ENCODE measurements at regions not wholly inside any gene's neighbourhood (a gene's known extent, or its start where the extent isn't known, plus 50 kb on each side); places are given as distances from the start of the nearest gene placed in this dataset.
A peak's percentile ranks its signal among the peaks of the same experiment; 100 is the strongest.

DNA sequence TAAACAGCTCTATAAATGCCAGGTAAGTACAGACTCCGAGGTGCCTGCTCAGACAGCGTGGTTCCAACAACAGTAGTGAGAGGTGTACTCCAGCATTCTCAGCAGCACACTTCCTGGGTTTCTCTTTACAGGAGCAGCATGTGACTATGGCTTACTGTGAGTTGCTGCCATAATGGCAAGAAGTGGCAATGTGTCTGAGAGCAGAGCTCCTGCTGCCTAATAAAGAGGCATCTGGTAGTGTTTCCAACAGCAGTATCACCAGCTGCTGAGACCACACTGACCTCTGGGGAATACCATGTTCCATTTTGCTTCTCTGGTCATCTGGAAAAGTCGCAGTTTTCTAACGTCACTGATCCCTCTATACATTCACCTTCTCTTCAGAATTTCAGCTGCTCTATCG is 398.2 kb downstream of the SLCO4C1 start:
- no peak overlapping the region for H3K9ac ChIP-seq
- no peaks in the 10 kb centered on the region; the same call in 1 of the 2 replicates for H3K9me3 ChIP-seq
- H3K36me3 ChIP-seq (replicated peaks in 1 of 2; ENCODE audit: control insufficient read depth in 1 of 2, insufficient read depth in 2 of 2, low read length in 1 of 2) = no peaks in the 10 kb centered on the region
- H4K20me1 ChIP-seq (ENCODE audit: insufficient read depth) = no peaks in the 10 kb centered on the region
- DNase-seq = peak; percentile 8
- CTCF ChIA-PET = interaction anchor here (0.6 kb wide), 1 partner anchor 99 kb away, joined by 4 read pairs; no protein-coding TSS in a partner anchor
- no peak overlapping the region for H3K4me3 ChIP-seq (ENCODE audit: low read depth in 2 of 2, low read length in 1 of 2)
- no peak overlapping the region; a peak in 1 of 4 replicates for H3K27ac ChIP-seq (ENCODE audit: low read depth in 2 of 2, low read length in 1 of 2)
- POLR2A ChIA-PET = no interaction called here
- 0 out of 2 replicates have a peak, but pooled peaks cover 2% of the 10 kb centered on the region for H3K9me2 ChIP-seq
- TF ChIP-seq RAD21 (IDR thresholded peaks at IDR 0.05; ENCODE audit: low read length) (peak; percentile 12; the same call in 1 of the 2 replicates), GATA2 (CRISPR knock-in tag; IDR thresholded peaks at IDR 0.05) (no peak)
- peak overlapping the region; percentile 63; the same call in 1 of the 2 replicates for H2AFZ ChIP-seq (ENCODE audit: low read depth)
- no peaks in the 10 kb centered on the region for H3F3A ChIP-seq (replicated peaks; ENCODE audit: insufficient read depth)
- H3K4me1 ChIP-seq (ENCODE audit: control insufficient read depth in 1 of 2, insufficient read depth in 2 of 2, low read depth in 1 of 2, low read length in 1 of 2) = peaks cover 0 to 5% of the 10 kb centered on the region in 2 experiments; a peak in 1 of 4 replicates
- no peaks in the 10 kb centered on the region for H3K27me3 ChIP-seq (ENCODE audit: insufficient read depth)
- H3K4me2 ChIP-seq = no peak overlapping the region
- WGBS (ENCODE audit: low lambda C conversion rate) = 18% methylated on average over 5 of the region's 5 CpGs
- H3K79me2 ChIP-seq (ENCODE audit: insufficient read depth) = no peaks in the 10 kb centered on the region

DNA sequence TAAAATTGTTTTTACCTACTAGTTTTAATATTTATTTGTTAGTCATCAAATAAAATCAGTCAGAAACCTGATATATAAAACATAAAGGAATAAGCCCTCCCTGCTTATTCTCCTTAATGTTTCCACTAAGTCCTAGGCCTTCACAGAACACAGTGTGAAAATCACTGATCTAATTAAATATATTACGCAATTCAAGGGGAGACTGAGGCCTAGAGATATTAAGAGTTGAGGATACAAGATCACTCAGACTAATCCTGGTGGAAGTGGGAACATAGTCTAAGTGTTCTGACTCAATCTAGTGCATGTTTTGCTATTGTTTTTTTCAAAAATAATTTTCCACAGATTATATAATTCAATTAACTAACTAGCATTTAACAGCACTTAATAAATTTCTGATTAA is 401.1 kb downstream of the SLCO4C1 start:
- Histone ChIP-seq H3K9ac (no peak overlapping the region), H3K9me2 (0 out of 2 replicates have a peak, but pooled peaks cover 2% of the 10 kb centered on the region), H3K9me3 (no peaks in the 10 kb centered on the region; the same call in 1 of the 2 replicates), H3K4me1 (ENCODE audit: control insufficient read depth in 1 of 2, insufficient read depth in 2 of 2, low read depth in 1 of 2, low read length in 1 of 2) (peaks cover 0 to 5% of the 10 kb centered on the region in 2 experiments; a peak in 1 of 4 replicates), H3K27me3 (ENCODE audit: insufficient read depth) (no peaks in the 10 kb centered on the region), H2AFZ (ENCODE audit: low read depth) (no peak overlapping the region), H3K79me2 (ENCODE audit: insufficient read depth) (no peaks in the 10 kb centered on the region), H3K27ac (ENCODE audit: low read depth in 2 of 2, low read length in 1 of 2) (no peak overlapping the region), H3F3A (replicated peaks; ENCODE audit: insufficient read depth) (no peaks in the 10 kb centered on the region), H3K36me3 (replicated peaks in 1 of 2; ENCODE audit: control insufficient read depth in 1 of 2, insufficient read depth in 2 of 2, low read length in 1 of 2) (no peaks in the 10 kb centered on the region), H3K4me3 (ENCODE audit: low read depth in 2 of 2, low read length in 1 of 2) (no peak overlapping the region), H3K4me2 (no peak overlapping the region), H4K20me1 (ENCODE audit: insufficient read depth) (no peaks in the 10 kb centered on the region)
- WGBS (ENCODE audit: low lambda C conversion rate) = 66% methylated on average over 1 of the region's 1 CpG
- TF ChIP-seq MXI1 (IDR thresholded peaks at IDR 0.05; ENCODE audit: low read depth, low read length) (no peak), NRF1 (IDR thresholded peaks at IDR 0.05; ENCODE audit: low read depth, low read length) (no peak), EP300 (IDR thresholded peaks at IDR 0.05; ENCODE audit: borderline replicate concordance in 1 of 2, low read depth in 1 of 2, low read length in 1 of 2) (no peak), TAF1 (IDR thresholded peaks at IDR 0.05; ENCODE audit: borderline replicate concordance, low read depth, low read length) (no peak), JUND (IDR thresholded peaks at IDR 0.05) (no peak)
- TF ChIP-seq, protein P1, sequence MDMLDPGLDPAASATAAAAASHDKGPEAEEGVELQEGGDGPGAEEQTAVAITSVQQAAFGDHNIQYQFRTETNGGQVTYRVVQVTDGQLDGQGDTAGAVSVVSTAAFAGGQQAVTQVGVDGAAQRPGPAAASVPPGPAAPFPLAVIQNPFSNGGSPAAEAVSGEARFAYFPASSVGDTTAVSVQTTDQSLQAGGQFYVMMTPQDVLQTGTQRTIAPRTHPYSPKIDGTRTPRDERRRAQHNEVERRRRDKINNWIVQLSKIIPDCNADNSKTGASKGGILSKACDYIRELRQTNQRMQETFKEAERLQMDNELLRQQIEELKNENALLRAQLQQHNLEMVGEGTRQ (IDR thresholded peaks at IDR 0.05; ENCODE audit: borderline replicate concordance, low read depth, low read length) = no peak
- TF ChIP-seq, protein P2, sequence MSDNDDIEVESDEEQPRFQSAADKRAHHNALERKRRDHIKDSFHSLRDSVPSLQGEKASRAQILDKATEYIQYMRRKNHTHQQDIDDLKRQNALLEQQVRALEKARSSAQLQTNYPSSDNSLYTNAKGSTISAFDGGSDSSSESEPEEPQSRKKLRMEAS (IDR thresholded peaks at IDR 0.05; ENCODE audit: low read depth) = no peak
- no peak for DNase-seq
- CTCF ChIA-PET = no interaction called here
- POLR2A ChIA-PET = no interaction called here

- Histone ChIP-seq H3K9me3 (no peaks in the 10 kb centered on the region), H2AFZ (ENCODE audit: low read depth) (no peak overlapping the region), H3K4me3 (ENCODE audit: low read depth in 2 of 2, low read length in 1 of 2) (no peak overlapping the region), H3K27ac (ENCODE audit: low read depth in 2 of 2, low read length in 1 of 2) (no peak overlapping the region), H3K9ac (no peak overlapping the region), H3K4me2 (no peak overlapping the region), H3K36me3 (replicated peaks in 1 of 2; ENCODE audit: control insufficient read depth in 1 of 2, insufficient read depth in 2 of 2, low read length in 1 of 2) (no peaks in the 10 kb centered on the region), H3K9me2 (no peaks in the 10 kb centered on the region), H4K20me1 (ENCODE audit: insufficient read depth) (no peaks in the 10 kb centered on the region), H3K4me1 (ENCODE audit: control insufficient read depth in 1 of 2, insufficient read depth in 2 of 2, low read depth in 1 of 2, low read length in 1 of 2) (no peaks in the 10 kb centered on the region), H3K27me3 (ENCODE audit: insufficient read depth) (no peaks in the 10 kb centered on the region), H3F3A (replicated peaks; ENCODE audit: insufficient read depth) (no peaks in the 10 kb centered on the region), H3K79me2 (ENCODE audit: insufficient read depth) (no peaks in the 10 kb centered on the region)
- no peak for TF ChIP-seq RCOR1 (IDR thresholded peaks at IDR 0.05; ENCODE audit: low read length)
- WGBS (ENCODE audit: low lambda C conversion rate) = 13% methylated on average over 2 of the region's 2 CpGs
- DNase-seq = no peak
- POLR2A ChIA-PET = no interaction called here
- CTCF ChIA-PET = interaction anchor here (1.3 kb wide), 1 partner anchor 64 kb away, joined by 4 read pairs; no protein-coding TSS in a partner anchor
Observed at GRCh38 chr5:101878190-101878589, 417.9 kb downstream of the SLCO4C1 start.

All from SK-N-SH (cell line).